HS-27A (cell line): ENCODE measurements at regions not wholly inside any gene's neighbourhood (a gene's known extent, or its start where the extent isn't known, plus 50 kb on each side); places are given as distances from the start of the nearest gene placed in this dataset.

ENCODE experiments used
- DNase-seq: peaks from one replicate; pipeline ENCODE4 v3.0.0-alpha.2; 2012; ENCODE audit warnings: low read depth, missing footprints

DNA sequence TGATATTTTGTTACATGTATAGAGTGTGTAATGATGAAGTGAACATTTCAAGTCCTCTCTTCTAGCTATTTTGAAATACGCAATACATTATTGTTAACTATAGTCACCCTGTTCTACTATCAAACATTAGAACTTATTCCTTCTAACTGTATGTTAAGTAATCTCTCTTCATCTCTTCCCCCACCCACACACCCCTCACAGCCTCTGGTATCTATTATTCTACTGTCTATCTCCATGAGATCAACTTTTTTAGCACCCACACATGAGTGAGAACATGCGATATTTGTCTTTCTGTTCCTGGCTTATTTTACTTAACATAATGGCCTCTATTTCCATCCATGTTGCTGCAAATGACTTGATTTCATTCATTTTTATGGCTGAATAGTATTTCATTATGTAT, 57.7 kb upstream of the EGR2 start:
- DNase-seq, result no peak

DNA sequence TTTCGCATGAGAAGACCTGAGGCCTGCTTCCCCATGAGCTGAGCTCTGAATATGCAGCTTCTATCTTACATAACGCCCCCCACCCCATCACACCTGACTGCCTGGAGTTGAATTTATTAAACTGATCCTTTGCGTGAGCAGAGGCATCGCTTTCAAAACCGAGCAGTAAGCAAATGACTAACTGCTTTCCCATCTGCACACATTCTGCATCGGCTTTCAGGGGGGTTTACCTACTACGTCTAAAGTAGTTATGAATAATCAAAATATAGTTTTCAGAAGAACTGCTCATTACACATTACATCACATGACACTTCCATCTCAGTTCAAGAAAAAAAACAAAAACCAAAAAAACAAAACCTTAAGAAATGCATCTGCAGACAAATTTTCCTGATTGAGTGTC, 54.7 kb upstream of the EGR2 start:
- DNase-seq, result no peak

DNA sequence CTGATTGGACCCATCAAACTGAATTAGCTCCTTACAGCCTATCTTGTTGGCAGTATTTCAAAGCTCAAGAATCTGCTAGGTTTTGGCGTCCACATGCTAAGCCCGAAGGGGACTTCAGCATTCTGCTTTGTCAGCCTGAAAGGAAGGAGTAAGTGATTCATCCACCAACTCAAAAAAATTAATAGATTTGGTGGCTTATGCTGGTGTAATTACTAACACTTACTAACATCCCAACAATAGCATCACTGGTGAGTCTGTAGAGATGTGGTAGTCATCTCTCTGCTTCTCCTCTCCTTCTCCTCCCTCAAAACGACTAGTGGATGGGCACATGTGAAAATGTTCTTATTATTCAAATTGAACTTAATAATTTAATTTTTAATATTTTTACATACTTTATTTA, 53.8 kb upstream of the EGR2 start:
- DNase-seq, result no peak

DNA sequence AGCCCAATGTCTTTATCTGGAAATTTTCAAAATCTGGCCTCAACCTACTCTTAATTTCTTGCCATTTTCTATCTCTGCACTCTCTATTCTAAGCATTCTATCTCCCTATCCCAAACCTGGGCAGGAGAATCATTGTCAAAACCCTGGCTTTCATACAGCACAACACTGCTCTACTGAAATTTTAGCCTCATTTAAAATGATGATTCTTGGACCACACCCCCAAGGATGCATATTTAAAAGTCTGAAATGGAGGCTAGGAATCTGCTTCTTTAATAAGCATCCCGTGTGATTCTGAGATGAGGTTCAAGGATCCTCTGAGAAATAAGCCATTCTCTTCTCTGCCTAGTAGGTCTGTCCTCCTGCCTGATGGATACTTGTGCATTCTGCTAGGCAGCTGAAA, 50.8 kb upstream of the EGR2 start:
- no peak for DNase-seq

DNA sequence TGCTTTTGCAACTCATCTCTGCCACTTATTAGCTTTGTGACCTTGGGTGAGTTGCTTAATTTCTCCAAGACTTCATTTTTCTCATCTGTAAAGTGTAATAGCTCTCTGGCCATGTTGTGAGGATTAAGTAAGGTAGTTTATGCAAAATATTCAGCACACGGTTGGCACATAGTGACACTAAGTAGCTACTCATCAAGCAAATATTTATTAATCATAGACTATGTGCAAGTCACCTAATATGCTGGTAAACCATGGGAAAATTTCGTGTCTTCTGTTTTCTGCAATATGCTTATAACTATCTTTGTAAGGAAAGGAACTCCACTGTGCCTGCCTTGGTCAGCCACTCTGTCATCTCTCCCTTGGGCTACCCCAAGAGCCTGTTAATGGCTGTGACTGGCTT, 50.3 kb upstream of the EGR2 start:
- no peak for DNase-seq
